ENCODE measurements at regions not wholly inside any gene's neighbourhood (a gene's known extent, or its start where the extent isn't known, plus 50 kb on each side); places are given as distances from the start of the nearest gene placed in this dataset.

DNA sequence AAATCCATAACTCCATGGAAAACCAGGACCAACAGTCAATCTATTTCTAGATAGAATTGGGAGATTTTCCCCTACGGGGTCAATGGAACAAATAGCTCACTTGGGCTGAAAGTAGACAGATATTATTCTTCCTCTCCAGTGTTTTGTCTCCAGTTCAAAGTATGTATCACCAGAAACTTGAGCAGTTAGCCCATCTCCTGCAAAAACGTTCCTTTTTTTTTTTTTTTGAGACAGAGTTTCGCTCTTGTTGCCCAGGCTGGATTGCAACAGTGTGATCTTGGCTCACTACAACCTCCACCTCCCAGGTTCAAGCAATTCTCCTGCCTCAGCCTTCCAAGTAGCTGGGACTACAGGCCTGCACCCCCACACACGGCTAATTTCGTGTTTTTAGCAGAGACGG is 390.0 kb upstream of the AUTS2 start:
- no peak overlapping the region for H3K27ac ChIP-seq (ENCODE audit: low read length)
- no peaks in the 10 kb centered on the region for H3K27me3 ChIP-seq (ENCODE audit: insufficient read depth, low read length, poor library complexity)
- no peaks in the 10 kb centered on the region for H3K4me1 ChIP-seq (ENCODE audit: insufficient read depth, low read length)
- no peaks in the 10 kb centered on the region for H3K36me3 ChIP-seq (ENCODE audit: insufficient read depth, low read length)
- no peaks in the 10 kb centered on the region for H3K79me2 ChIP-seq (ENCODE audit: insufficient read depth, low read length)
- no peak for DNase-seq
- no peak for ATAC-seq (ENCODE audit: insufficient read depth, low read depth)
- no peaks in the 10 kb centered on the region for H4K20me1 ChIP-seq (ENCODE audit: insufficient read depth, low read length)
- no peak overlapping the region for H2AFZ ChIP-seq (ENCODE audit: low read depth, low read length)
- no peak overlapping the region for H3K4me3 ChIP-seq (ENCODE audit: low read depth in 1 of 2, low read length in 2 of 2)
- no peaks in the 10 kb centered on the region for H3K9me3 ChIP-seq (ENCODE audit: insufficient read depth, low read length, severe bottlenecking)
- no peak for TF ChIP-seq EZH2 (IDR thresholded peaks at IDR 0.05; ENCODE audit: borderline replicate concordance, low read depth, low read length, severe bottlenecking)
- TF ChIP-seq, protein P1, sequence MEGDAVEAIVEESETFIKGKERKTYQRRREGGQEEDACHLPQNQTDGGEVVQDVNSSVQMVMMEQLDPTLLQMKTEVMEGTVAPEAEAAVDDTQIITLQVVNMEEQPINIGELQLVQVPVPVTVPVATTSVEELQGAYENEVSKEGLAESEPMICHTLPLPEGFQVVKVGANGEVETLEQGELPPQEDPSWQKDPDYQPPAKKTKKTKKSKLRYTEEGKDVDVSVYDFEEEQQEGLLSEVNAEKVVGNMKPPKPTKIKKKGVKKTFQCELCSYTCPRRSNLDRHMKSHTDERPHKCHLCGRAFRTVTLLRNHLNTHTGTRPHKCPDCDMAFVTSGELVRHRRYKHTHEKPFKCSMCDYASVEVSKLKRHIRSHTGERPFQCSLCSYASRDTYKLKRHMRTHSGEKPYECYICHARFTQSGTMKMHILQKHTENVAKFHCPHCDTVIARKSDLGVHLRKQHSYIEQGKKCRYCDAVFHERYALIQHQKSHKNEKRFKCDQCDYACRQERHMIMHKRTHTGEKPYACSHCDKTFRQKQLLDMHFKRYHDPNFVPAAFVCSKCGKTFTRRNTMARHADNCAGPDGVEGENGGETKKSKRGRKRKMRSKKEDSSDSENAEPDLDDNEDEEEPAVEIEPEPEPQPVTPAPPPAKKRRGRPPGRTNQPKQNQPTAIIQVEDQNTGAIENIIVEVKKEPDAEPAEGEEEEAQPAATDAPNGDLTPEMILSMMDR (IDR thresholded peaks at IDR 0.05; ENCODE audit: borderline replicate concordance, extremely low read depth, low read length, poor library complexity, severe bottlenecking), result no peak
- H3K9ac ChIP-seq (ENCODE audit: low read depth, low read length), result no peak overlapping the region
- H3K4me2 ChIP-seq (ENCODE audit: insufficient read depth, low read length), result no peak overlapping the region

DNA sequence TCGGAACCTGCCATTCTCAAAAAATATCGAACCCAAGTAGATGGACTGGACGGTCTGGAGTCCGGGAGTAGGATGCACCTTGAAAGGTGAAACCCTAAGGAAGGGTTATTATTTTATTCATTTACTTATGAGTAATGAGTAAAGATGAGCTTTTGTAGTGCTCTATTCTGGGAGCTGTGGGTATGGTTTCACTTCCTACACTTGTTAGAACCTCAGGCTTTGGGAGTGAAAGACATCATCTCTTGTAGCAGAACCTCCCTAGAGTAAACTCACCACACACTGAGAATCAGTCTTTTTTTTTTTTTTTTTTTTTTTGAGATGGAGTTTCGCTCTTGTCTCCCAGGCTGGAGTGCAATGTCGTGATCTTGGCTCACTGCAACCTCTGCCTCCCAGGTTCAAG is 389.4 kb upstream of the AUTS2 start:
- Histone ChIP-seq H3K27me3 (ENCODE audit: insufficient read depth, low read length, poor library complexity) (no peaks in the 10 kb centered on the region), H3K27ac (ENCODE audit: low read length) (no peak overlapping the region), H4K20me1 (ENCODE audit: insufficient read depth, low read length) (no peaks in the 10 kb centered on the region), H3K9ac (ENCODE audit: low read depth, low read length) (no peak overlapping the region), H3K36me3 (ENCODE audit: insufficient read depth, low read length) (no peaks in the 10 kb centered on the region), H3K9me3 (ENCODE audit: insufficient read depth, low read length, severe bottlenecking) (no peaks in the 10 kb centered on the region), H3K4me3 (ENCODE audit: low read depth in 1 of 2, low read length in 2 of 2) (no peak overlapping the region), H3K4me1 (ENCODE audit: insufficient read depth, low read length) (no peaks in the 10 kb centered on the region), H3K4me2 (ENCODE audit: insufficient read depth, low read length) (no peak overlapping the region), H2AFZ (ENCODE audit: low read depth, low read length) (no peak overlapping the region), H3K79me2 (ENCODE audit: insufficient read depth, low read length) (no peaks in the 10 kb centered on the region)
- ATAC-seq (ENCODE audit: insufficient read depth, low read depth), result no peak
- DNase-seq, result no peak
- TF ChIP-seq, protein P1 (IDR thresholded peaks at IDR 0.05; ENCODE audit: borderline replicate concordance, extremely low read depth, low read length, poor library complexity, severe bottlenecking), result no peak
- TF ChIP-seq EZH2 (IDR thresholded peaks at IDR 0.05; ENCODE audit: borderline replicate concordance, low read depth, low read length, severe bottlenecking), result no peak

DNA sequence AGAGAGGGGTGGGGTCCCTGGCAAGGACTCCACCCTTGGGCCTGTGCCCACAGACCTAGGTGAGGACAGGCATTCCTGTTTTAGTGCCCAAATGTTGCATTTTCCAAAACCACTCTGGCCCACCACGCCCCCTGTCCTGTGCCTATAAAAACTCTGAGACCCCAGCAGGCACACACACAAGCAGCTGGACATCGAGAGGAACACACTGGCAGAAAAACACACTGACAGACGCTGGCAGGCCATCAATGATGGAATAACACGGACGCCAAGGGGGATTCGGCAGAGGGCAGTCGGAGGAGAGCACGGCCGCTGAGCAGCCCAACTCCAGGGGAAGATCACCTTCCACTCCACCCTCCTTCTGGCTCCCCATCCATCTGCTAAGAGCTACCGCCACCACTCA is 386.9 kb upstream of the AUTS2 start:
- DNase-seq, result no peak
- no peak overlapping the region for H3K4me2 ChIP-seq (ENCODE audit: insufficient read depth, low read length)

More for the DNA sequence above, 386.9 kb upstream of the AUTS2 start:
- no peak for TF ChIP-seq EZH2 (IDR thresholded peaks at IDR 0.05; ENCODE audit: borderline replicate concordance, low read depth, low read length, severe bottlenecking)
- TF ChIP-seq, protein P1 (IDR thresholded peaks at IDR 0.05; ENCODE audit: borderline replicate concordance, extremely low read depth, low read length, poor library complexity, severe bottlenecking), result no peak
- no peaks in the 10 kb centered on the region for H3K36me3 ChIP-seq (ENCODE audit: insufficient read depth, low read length)
- H3K9me3 ChIP-seq (ENCODE audit: insufficient read depth, low read length, severe bottlenecking), result no peaks in the 10 kb centered on the region
- no peaks in the 10 kb centered on the region for H4K20me1 ChIP-seq (ENCODE audit: insufficient read depth, low read length)
- H3K79me2 ChIP-seq (ENCODE audit: insufficient read depth, low read length), result no peaks in the 10 kb centered on the region
- no peak overlapping the region for H2AFZ ChIP-seq (ENCODE audit: low read depth, low read length)
- no peak overlapping the region for H3K9ac ChIP-seq (ENCODE audit: low read depth, low read length)
- no peak overlapping the region for H3K4me3 ChIP-seq (ENCODE audit: low read depth in 1 of 2, low read length in 2 of 2)
- ATAC-seq (ENCODE audit: insufficient read depth, low read depth), result no peak
- no peak overlapping the region for H3K27ac ChIP-seq (ENCODE audit: low read length)
- H3K27me3 ChIP-seq (ENCODE audit: insufficient read depth, low read length, poor library complexity), result no peaks in the 10 kb centered on the region
- H3K4me1 ChIP-seq (ENCODE audit: insufficient read depth, low read length), result no peaks in the 10 kb centered on the region

All from DND-41 (cell line).